HG02763 (cell line): ENCODE measurements at regions not wholly inside any gene's neighbourhood (a gene's known extent, or its start where the extent isn't known, plus 50 kb on each side); places are given as distances from the start of the nearest gene placed in this dataset.
"Not testable (repeated sequence)": the region's sequence is repeated elsewhere in the genome, so short reads cannot be mapped to it uniquely, and the experiment has no call there.

Source experiments
- ATAC-seq: cut with Tn5 transposase; IDR thresholded peaks from one replicate; pipeline ENCODE4 v1.9.1; 2021; ENCODE audit warnings: mild to moderate bottlenecking, moderate library complexity; ENCODE audit not compliant: unreplicated experiment

GRCh38 chr4:184335520-184335919 is 117.8 kb upstream of the ENPP6 start:
- ATAC-seq: no peak

GRCh38 chr4:184333446-184333845 is 115.8 kb upstream of the ENPP6 start:
- not testable (repeated sequence) for ATAC-seq

GRCh38 chr4:184331268-184331995 is 113.8 kb upstream of the ENPP6 start:
- no peak for ATAC-seq

GRCh38 chr4:184330517-184331094 is 112.9 kb upstream of the ENPP6 start:
- not testable (repeated sequence) for ATAC-seq

GRCh38 chr4:184329659-184330400 is 112.2 kb upstream of the ENPP6 start:
- ATAC-seq: peak; percentile 59

- no peak for ATAC-seq
These were observed 111.6 kb upstream of the ENPP6 start for GRCh38 chr4:184329235-184329634.

GRCh38 chr4:184328022-184328736 is 110.5 kb upstream of the ENPP6 start:
- peak; percentile 70 for ATAC-seq

- ATAC-seq: no peak
These were observed 107.3 kb upstream of the ENPP6 start for GRCh38 chr4:184324939-184325477.

GRCh38 chr4:184322328-184323025 is 104.8 kb upstream of the ENPP6 start:
- ATAC-seq: no peak

GRCh38 chr4:184320631-184321030 is 103.0 kb upstream of the ENPP6 start:
- ATAC-seq: no peak

GRCh38 chr4:184318852-184319251 is 101.2 kb upstream of the ENPP6 start:
- ATAC-seq: no peak

- ATAC-seq: no peak
These were observed 99.7 kb upstream of the ENPP6 start for GRCh38 chr4:184317234-184317918.

- no peak for ATAC-seq
These were observed 99.1 kb upstream of the ENPP6 start for GRCh38 chr4:184316821-184317220.

- ATAC-seq: no peak
These were observed 98.1 kb upstream of the ENPP6 start for GRCh38 chr4:184315675-184316359.

GRCh38 chr4:184313702-184314659 is 96.3 kb upstream of the ENPP6 start:
- ATAC-seq: peak; percentile 64

- ATAC-seq: no peak
These were observed 95.4 kb upstream of the ENPP6 start for GRCh38 chr4:184313058-184313581.

GRCh38 chr4:184312126-184312525 is 94.5 kb upstream of the ENPP6 start:
- ATAC-seq: no peak
